ENCODE measurements at regions not wholly inside any gene's neighbourhood (a gene's known extent, or its start where the extent isn't known, plus 50 kb on each side); places are given as distances from the start of the nearest gene placed in this dataset.

DNA sequence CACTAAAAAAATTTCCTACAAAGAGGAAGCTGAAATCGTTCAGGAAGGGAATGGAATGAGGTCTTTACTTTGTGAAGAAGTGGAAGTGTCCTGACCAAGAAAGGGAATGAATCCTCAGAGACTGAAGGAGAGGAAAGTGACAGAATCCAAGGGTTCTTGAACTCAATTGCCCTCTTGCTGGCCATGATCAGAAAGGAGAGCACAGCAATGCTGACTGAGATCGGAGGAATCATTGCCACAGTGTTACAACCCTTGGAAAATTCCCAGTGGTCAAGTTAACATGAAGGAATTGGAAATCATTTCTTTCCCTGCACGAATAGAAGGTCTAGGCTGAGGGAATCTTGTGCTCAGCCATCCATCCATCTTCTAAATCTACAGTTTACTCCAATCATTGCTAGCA lies 190.0 kb upstream of the NEIL3 start:
- TF ChIP-seq, protein P1, sequence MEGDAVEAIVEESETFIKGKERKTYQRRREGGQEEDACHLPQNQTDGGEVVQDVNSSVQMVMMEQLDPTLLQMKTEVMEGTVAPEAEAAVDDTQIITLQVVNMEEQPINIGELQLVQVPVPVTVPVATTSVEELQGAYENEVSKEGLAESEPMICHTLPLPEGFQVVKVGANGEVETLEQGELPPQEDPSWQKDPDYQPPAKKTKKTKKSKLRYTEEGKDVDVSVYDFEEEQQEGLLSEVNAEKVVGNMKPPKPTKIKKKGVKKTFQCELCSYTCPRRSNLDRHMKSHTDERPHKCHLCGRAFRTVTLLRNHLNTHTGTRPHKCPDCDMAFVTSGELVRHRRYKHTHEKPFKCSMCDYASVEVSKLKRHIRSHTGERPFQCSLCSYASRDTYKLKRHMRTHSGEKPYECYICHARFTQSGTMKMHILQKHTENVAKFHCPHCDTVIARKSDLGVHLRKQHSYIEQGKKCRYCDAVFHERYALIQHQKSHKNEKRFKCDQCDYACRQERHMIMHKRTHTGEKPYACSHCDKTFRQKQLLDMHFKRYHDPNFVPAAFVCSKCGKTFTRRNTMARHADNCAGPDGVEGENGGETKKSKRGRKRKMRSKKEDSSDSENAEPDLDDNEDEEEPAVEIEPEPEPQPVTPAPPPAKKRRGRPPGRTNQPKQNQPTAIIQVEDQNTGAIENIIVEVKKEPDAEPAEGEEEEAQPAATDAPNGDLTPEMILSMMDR (IDR thresholded peaks at IDR 0.05; ENCODE audit: low read depth, low read length, missing control alignments), result no peak
- DNase-seq (ENCODE audit: low read depth), result no peak
- H3K4me3 ChIP-seq (ENCODE audit: low read depth, low read length), result no peak overlapping the region

DNA sequence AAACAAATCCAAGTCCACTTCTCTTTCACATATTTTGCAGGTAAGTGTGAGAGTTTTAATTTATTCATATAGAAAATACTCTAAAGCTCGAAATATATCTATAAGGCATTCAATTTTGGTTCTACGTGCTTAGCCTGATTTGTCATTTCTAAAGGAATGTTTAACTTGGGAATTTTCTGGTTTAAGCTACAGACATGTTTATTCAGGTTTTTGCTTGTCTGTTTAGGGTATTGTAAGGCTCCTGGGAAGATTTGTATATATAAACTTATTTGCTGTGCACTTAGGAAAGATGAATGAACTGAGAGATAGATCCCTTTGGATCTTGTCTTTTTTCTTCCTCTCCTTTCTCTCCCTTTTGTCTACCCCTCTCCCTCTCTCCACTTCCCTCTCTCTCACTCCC lies 185.9 kb upstream of the NEIL3 start:
- no peak for DNase-seq (ENCODE audit: low read depth)
- TF ChIP-seq, protein P1 (IDR thresholded peaks at IDR 0.05; ENCODE audit: low read depth, low read length, missing control alignments), result no peak
- no peak overlapping the region for H3K4me3 ChIP-seq (ENCODE audit: low read depth, low read length)

DNA sequence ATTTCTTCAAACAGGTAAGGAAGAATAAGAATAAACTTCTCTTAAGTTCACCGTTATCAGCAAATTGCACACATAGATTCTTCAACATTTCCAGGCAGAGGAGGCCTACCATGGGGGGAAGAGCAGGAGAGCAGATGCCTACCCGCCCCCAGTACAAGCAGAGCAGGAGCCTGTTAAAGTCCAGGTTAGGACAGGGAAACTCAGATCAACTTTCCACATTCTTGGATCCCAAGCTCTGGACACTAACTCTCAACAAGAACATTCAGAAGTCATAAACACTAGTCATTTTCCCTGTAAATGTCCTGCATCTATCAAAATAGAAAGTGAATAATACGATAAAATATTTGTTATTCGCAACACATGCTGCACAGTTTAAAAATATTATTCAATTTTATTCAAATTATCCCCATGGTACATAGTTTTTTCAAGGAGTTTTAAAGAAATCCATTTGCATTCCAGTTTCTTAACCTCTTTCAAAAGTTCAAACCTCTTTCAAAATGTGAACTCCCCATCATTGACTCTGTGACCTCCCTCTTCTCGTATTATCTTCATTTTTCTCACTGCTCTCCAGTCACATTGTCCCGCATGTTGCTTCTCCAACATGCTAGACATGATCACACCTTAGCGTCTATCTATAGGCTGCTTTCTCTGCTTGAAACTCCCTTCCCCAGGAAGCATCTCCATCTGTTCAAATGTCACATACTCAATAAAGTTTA lies 185.2 kb upstream of the NEIL3 start:
- TF ChIP-seq, protein P1 (IDR thresholded peaks at IDR 0.05; ENCODE audit: low read depth, low read length, missing control alignments), result no peak
- no peak for DNase-seq (ENCODE audit: low read depth)
- no peak overlapping the region for H3K4me3 ChIP-seq (ENCODE audit: low read depth, low read length)

DNA sequence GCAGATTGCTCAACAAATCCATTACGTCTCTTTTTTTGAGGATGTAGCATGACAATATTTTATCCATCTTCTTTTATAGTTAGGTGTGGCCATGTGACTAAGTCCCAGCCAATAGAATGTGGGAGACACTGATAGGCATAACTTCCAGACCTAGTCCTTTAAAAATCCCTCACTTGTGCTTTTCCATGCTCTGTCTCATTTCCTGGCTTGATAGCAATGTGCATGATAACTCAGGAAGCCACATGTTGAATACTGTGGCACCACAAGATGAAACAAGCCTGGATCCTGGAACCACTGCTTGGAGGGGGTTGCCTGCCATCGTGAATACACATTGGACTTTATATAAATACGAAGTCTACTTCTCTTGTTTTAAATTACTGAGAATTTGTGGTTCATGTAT lies 184.0 kb upstream of the NEIL3 start:
- H3K4me3 ChIP-seq (ENCODE audit: low read depth, low read length), result no peak overlapping the region
- no peak for DNase-seq (ENCODE audit: low read depth)
- TF ChIP-seq, protein P1 (IDR thresholded peaks at IDR 0.05; ENCODE audit: low read depth, low read length, missing control alignments), result no peak

DNA sequence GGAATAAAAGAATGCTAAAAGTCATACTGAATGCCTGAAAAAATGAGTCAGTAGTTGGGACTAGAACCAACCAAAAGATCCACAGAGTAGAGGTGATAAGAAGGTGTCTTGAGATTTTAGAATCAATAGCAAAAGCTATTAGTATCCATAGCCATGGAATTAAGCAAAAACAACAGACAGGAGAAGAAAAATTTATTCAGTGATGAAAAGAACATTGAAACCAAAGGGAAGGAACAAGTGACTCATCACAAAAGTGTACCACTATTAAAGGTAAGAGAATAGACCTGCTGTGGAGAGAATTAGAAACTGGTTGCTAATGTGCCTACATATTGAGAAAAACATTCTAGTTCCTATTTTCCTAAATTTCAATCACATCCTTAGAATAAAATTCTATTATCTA lies 182.0 kb upstream of the NEIL3 start:
- H3K4me3 ChIP-seq (ENCODE audit: low read depth, low read length), result no peak overlapping the region
- TF ChIP-seq, protein P1 (IDR thresholded peaks at IDR 0.05; ENCODE audit: low read depth, low read length, missing control alignments), result no peak
- DNase-seq (ENCODE audit: low read depth), result no peak

DNA sequence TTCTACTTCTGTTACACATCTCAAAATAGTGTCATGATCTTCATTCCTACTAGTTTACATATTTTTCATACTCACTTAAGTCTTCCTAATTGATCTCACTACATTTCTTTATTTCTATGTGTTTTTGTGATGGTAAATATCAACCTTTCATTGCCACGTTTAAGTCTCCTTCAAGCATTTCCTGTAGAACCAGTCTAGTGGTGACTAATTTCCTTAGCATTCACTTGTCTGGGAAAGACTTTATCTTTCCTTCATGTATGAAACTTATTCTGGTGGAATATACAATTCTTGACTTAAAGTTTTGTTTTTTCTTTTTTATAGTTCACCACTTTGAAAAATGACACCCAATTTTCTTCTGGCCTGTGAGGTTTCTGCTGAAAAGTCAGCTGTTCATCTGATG lies 181.4 kb upstream of the NEIL3 start:
- H3K4me3 ChIP-seq (ENCODE audit: low read depth, low read length), result no peak overlapping the region

More for the DNA sequence above, 181.4 kb upstream of the NEIL3 start:
- DNase-seq (ENCODE audit: low read depth), result no peak
- TF ChIP-seq, protein P1 (IDR thresholded peaks at IDR 0.05; ENCODE audit: low read depth, low read length, missing control alignments), result no peak
